ENCODE measurements at regions not wholly inside any gene's neighbourhood (a gene's known extent, or its start where the extent isn't known, plus 50 kb on each side); places are given as distances from the start of the nearest gene placed in this dataset.
"Not testable (repeated sequence)": the region's sequence is repeated elsewhere in the genome, so short reads cannot be mapped to it uniquely, and the experiment has no call there.

DNA sequence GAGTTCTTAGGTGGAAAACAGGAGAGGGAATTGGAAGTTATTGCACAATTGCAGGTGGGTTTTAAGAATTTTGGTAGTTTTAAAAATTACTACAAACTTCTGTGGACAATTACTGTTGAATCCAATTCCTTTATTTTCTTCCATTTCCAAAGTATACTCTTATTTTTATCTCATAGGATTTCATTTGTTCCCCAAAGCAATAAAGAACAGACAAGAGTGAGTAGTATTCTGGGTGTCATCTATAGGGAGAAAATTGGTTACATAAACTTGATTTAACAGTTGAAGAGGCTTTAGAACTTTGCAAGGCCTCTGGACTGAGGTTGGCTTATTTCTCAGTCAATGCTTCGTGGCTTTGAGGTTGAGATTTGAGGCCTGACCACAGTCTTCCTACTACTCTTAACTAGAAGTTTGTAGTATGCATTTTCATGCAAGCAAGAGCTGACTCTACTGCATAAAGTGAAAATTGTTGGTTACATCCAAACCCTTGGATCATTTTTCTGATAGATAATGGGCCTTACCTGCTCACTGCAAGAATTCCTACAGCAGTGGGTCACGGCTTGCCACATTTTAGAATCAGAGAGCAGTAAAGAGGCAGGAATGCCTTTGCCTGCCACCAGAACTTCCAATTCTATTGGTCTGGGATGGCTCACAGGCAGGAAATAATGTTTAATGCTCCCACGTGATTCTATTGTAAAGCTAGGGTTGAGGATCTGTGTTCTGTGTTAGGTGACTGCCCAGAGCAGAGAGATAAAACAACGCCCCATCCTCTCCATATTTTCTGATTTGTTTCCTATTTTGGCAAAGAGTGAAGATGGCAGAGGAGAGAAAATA lies 270.5 kb downstream of the TTC6 start:
- no peak for TF ChIP-seq CTCF (IDR thresholded peaks at IDR 0.05)
- Histone ChIP-seq H3K4me1 (no peaks in the 10 kb centered on the region), H3K27me3 (ENCODE audit: low read depth) (no peaks in the 10 kb centered on the region), H3K4me3 (no peak overlapping the region), H3K9me3 (no peaks in the 10 kb centered on the region), H3K27ac (no peak overlapping the region), H3K36me3 (no peaks in the 10 kb centered on the region)
- DNase-seq, result no peak
- intact Hi-C loops (cut with DNase I), result no loop called here
- ATAC-seq, result no peak

GRCh38 chr14:37869633-37870032 lies 274.2 kb downstream of the TTC6 start:
- H3K4me1 ChIP-seq, result no peaks in the 10 kb centered on the region
- no peak for TF ChIP-seq CTCF (IDR thresholded peaks at IDR 0.05)
- no peak overlapping the region for H3K27ac ChIP-seq
- DNase-seq (no peak), ATAC-seq (no peak)
- H3K4me3 ChIP-seq, result no peak overlapping the region
- H3K36me3 ChIP-seq, result no peaks in the 10 kb centered on the region
- H3K27me3 ChIP-seq (ENCODE audit: low read depth), result no peaks in the 10 kb centered on the region
- H3K9me3 ChIP-seq, result no peaks in the 10 kb centered on the region
- intact Hi-C loops (cut with DNase I), result no loop called here

DNA sequence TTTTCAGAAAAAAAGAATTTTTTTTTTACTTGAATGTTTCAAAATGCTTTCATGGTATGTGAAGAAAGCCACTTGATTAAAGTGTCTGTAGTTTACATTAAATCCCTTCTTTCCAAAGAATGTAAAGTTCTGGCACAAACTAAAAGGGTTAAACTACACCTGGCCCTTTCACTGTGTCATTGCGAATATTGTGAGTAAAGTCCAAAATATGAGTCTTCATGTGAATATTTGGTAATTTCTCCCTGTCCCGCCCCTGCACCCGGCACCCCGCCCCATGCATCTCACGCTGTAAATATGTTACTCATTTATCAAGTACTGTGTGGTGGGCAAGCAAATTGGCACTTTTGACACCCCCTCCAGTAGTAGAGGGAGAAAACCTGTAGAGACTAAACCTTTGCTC lies 274.7 kb downstream of the TTC6 start:
- no peak overlapping the region for H3K27ac ChIP-seq
- H3K9me3 ChIP-seq, result no peaks in the 10 kb centered on the region
- H3K4me3 ChIP-seq, result no peak overlapping the region
- TF ChIP-seq CTCF (IDR thresholded peaks at IDR 0.05), result no peak
- DNase-seq (no peak), ATAC-seq (no peak)
- intact Hi-C loops (cut with DNase I), result no loop called here
- no peaks in the 10 kb centered on the region for H3K36me3 ChIP-seq
- H3K4me1 ChIP-seq, result no peaks in the 10 kb centered on the region
- no peaks in the 10 kb centered on the region for H3K27me3 ChIP-seq (ENCODE audit: low read depth)

DNA sequence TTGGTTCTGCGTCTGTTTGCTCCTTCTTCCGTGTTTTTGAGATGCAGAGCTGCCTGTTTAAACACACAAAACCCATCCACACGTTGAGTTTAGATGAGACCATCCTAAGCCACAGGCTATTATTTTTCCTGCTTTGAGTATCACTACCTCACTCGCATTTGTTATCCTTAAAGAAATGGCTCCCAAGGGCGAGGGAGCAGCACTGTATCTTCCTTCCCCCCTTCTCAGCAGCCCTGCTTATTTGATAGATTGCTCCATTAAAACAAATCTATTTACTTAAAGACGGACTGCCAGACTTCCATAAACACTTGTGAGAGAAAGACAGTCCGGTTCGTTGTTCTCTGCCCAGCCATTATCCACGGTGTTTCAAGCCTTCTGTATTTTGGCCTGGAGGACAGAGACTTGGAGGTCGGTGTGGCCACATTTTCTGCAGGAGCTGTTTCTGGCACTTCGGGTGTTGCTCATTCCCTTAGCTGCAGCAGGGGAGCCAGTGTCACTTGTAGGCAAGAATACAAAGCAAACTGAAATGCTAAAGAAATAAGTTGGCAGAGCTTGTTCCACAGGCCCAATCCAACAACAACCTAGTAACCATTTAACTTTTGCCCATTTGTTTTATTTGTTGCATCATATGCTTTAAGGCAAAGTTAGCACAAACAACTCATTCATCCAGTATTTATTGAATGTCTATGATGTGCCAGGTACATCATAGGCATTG lies 275.4 kb downstream of the TTC6 start:
- no peak for ATAC-seq
- H3K27ac ChIP-seq, result no peak overlapping the region
- H3K4me1 ChIP-seq, result no peaks in the 10 kb centered on the region
- no peaks in the 10 kb centered on the region for H3K36me3 ChIP-seq
- no peaks in the 10 kb centered on the region for H3K27me3 ChIP-seq (ENCODE audit: low read depth)
- no peaks in the 10 kb centered on the region for H3K9me3 ChIP-seq
- DNase-seq, result no peak
- no peak for TF ChIP-seq CTCF (IDR thresholded peaks at IDR 0.05)
- intact Hi-C loops (cut with DNase I), result no loop called here
- H3K4me3 ChIP-seq, result no peak overlapping the region

DNA sequence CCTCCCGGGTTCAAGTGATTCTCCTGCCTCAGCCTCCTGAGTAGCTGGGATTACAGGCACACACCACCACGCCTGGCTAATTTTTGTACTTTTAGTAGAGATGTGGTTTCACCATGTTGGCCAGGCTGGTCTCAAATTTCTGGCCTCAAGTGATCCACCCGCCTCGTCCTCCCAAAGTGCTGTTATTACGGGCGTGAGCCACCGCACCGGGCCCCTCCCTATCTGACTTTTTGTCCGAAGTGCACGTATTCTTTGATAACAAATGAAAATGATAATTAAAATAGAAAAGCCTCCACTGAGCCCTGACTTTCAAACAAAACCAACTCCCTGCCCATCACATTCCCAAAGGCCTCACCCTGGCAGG lies 278.6 kb downstream of the TTC6 start:
- H3K36me3 ChIP-seq; H3K27me3 ChIP-seq (ENCODE audit: low read depth); H3K27ac ChIP-seq; ATAC-seq; intact Hi-C loops (cut with DNase I); DNase-seq; H3K4me1 ChIP-seq; H3K9me3 ChIP-seq; H3K4me3 ChIP-seq: not testable (repeated sequence)

Measured in lower lobe of right lung (tissue), 2 donors.